GM18498 (cell line): ENCODE measurements at regions not wholly inside any gene's neighbourhood (a gene's known extent, or its start where the extent isn't known, plus 50 kb on each side); places are given as distances from the start of the nearest gene placed in this dataset.

Experiments
- ATAC-seq: cut with Tn5 transposase; IDR thresholded peaks from one replicate; pipeline ENCODE4 v1.9.1; 2021; ENCODE audit warnings: mild to moderate bottlenecking, moderate library complexity; ENCODE audit not compliant: unreplicated experiment

DNA sequence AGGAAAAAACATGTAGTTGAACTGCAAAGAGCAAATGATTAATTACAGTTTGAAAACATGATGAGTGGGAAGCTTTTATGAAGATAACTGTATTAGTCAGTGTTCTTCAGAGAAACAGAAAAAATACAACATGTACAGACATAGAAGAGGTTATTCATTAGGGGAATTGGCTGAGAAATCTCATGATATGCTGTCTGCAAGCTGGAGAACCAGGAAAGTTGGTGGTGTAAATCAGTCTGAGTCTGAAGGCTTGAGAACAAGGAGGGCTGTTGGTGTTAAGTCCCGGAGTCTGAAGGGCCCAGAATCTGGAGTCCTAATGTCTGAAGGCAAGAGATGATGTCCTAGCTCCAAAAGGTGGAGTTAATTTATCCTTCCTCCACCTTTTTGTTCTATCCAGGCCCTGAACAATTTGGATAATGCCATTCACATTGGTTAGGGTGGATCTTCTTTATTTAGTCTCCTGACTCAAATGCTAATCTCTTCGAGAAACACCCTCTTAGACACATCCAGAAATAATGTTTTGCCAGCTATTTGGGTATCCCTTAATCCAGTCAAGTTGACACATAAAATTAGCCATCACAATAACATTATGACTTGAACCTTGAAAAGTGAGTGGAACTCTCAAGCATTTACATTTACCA lies 672.9 kb upstream of the PTBP2 start:
- no peak for ATAC-seq

DNA sequence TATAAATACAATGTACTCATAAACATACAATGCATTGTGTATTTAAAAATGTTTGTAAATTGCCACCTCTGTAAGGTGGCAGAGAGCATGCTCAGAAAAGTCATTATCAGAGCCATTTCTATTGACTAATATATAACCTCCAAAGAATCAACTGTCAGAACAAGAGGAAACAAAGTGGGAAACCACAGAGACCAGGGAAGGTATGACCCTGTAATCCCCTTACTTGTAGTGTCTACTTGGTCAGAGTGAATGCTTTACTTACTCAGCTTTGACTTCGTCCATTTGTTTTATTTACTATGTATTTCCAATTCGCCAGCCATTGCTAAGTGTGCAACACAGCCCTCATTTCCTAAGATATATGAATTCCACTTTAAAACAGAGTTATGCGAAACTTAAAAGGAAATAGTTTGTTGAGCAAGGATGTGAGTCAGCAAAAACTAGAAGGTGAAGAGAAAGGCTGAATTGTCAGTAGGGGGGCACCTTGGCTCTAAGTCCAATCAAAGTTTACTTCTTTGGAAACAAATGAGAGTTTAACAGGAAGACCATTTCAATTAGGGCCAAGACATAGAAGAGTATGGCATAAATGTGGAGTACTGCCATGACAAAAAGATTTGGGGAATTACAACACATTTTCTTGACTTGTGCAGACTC lies 671.7 kb upstream of the PTBP2 start:
- no peak for ATAC-seq

DNA sequence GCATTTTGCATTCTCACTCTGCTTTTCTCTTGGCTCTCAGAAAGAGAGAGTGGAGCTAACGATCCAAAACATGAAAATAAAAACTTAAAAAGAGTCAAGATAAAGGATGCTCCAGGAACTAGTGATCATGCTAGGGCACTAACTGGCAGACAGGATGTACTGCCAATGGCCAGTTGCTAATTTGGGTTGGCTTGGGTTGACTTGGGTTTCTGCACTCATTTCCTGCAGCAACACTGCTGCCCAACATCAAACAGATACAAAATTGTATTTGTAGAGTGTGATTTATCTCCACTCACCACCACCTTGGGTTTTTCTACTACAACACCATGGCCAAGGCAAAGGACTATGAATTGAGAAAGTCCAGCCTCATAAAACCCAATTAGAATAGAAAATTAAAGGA lies 662.3 kb upstream of the PTBP2 start:
- ATAC-seq = no peak

DNA sequence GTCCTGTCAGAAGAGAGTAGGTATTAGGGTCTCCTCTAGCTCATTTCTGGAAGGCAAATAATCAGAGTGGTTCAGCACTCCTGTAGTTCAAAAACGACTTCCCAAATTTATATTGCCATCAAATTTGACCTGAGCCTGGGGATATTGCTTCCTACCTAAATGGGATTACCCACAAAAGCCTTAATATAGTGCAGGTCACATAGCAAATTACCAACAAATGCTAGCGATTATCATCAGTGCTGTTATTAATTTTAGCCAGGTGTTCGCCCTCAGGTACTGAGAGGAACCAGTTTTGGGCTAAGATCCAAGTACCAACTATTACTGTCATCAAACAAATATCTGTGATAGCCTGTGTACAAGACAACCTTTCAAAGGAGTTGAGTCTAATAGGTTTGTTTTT lies 661.8 kb upstream of the PTBP2 start:
- no peak for ATAC-seq

DNA sequence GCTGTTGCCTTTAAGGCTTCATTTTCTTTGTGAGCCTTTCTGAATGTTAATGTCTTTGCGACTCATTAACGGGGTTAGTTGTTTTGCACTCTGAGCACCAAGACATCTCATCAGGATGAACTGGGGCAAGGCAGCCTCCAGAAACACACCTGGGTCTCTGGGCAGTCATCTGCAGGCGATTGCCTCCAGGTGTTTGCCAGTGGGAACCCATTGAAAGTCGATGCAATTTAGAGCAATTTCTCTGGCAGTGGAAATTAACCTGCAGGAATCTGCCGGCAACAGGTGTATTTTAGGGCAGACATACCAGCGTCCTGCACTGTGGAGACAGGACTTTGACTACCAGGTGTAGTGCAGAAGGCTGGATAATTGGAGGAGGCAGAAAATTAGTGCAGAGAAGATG lies 661.0 kb upstream of the PTBP2 start:
- no peak for ATAC-seq

DNA sequence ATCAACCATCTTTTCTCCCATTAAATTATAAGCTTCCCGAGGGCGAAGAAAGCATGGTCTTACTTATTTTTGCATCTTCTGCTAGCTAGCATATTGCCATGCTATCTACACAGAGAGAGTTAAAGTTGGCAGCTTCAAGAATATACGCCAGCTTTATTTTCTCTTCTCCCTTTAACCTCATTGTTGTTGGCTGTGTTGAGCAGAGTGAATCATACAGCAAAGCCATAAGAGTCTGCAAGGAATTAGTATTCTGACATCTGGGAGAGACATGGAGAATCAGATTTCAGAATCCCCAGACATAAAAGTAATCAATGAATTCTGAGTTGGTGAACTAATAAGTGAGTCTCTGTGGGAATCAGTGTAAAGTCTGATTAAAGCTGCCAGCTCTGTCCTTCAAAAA lies 649.6 kb upstream of the PTBP2 start:
- ATAC-seq = no peak

DNA sequence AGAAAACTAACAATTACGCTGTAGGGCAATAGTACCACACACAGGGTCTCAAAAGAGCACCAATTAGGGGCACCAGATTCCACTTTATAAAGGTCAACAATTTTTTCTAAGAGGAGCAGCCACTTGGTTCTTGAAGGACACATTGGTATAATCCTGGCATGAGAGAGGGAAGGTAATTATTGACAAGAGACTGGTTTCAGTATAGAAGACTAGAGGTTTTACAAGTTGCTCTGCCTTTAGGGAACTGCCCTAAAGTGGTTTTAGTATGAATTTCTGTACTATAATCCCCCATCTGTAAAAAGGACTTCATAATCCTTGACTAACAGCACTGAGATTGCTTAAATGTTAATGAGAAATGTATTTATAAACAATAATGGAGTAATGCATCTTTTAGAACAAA lies 648.5 kb upstream of the PTBP2 start:
- no peak for ATAC-seq

DNA sequence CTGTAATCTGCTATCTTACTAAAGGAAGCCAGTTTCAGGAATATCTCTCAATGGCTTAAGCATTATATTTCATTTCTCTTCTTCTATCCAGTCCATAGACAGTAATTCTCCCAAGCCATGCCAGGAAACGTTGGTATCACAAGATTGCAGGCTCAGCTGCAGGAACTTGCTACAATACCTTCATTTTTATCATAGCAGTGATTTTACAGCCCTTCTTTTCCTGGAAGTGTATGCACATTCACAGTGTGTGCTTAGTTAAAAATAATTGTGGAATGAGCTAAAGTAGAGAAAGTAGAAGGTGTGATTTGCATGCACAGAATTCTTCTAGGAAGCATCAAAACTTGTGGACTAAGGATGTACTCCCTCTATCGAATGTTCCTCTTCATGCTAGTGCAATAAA lies 647.2 kb upstream of the PTBP2 start:
- no peak for ATAC-seq

DNA sequence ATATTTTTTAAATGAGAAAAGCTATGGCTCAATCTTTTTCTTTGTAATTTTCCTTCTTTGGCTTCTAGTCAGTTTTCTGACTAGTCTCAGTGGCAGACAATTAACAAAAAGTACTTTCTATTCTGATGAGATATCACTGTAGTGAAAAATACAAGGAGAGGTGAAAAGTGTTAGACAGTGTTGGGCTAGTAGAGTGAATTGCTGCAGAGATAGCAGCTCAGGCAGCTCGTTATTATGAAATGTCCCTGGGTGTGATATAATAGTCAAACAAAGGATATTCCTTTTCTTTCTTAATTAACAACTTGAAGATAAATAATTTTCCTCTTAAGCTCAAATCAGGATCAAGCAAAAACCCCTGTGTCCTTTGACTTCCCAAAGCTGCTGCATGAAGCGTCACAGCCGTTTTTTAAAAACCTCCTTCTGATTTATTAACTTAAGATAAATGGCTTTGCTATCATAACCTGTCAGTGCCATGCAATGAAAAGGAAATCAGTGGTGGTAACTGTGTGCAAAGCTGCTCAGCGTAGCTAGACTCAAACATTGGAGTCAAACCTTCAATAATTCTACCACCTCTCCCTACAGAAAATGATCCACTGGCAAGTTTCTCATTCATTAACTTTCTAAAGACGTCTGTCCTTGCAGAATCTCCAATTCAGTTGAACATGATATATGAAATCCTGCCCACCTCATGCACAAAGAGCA lies 646.6 kb upstream of the PTBP2 start:
- no peak for ATAC-seq

DNA sequence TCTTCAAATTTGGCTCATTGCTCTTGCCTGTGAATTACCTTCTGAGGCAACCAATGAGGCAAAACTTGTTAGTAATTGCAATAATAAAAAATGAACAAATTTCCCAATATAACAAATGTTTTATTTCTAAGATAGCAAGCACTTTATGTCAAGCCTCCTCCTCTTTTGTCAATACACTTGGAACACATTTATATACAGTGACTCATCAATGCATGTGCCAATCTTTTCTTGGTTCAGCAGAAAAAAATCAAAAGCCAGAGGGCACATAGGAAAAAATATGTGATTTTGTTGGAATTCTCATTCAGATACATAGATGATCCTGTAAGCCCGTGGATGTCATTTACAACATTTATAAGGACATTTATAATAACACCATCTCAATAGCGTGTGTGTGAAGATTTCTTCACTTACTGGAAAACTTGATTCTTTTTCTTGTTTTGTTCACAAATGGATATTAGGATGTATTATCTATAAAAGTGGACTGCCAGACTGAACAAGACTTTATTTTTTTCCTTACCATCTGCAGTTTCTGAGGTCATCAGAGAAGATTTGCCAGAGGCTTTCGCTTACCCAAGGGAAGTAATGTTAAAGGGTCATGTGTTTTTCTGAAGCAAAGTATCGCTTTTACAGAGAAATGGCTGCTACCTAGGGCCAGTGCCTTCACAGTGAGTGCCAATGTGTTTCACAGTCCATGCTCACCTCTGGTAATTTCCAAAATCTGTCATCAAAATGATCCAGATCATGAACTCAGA lies 645.7 kb upstream of the PTBP2 start:
- ATAC-seq = no peak

DNA sequence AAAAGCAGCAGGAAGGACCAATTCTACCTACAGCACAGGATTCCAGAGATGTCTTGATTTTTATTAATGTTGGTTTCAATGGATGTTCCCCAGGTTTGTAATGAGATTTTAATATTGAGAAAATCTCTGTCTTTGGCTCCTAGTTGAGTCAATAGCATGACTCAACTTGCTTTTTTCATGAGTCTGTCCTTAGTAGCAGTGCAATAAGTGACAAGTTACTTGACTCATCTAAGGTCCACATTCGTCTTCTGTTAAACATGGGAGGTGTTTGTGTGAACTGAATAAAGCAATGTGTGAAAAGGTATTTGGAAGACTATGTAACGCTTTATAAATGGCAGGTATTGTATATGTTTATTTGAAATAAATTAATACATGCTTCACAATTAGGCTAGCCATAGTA lies 645.0 kb upstream of the PTBP2 start:
- ATAC-seq = no peak

DNA sequence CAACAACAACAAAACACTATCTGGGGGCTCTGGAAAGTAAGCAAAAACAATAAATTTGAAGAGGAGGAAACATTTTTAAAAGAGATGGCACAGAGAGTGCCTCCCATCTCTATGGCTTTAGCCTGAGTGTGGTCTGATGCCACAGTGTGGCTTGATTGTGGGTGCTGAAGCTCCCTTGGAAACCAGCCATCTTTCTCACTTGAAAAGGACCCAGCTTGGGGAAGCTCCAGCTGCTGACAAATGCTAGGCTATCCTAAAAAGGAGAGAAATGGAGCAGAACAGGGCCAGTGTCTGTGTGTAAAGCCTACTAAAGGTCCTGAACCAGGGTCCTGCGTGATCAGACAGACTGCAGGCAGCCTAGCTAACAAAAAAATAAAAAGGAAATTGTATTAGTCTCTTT lies 642.0 kb upstream of the PTBP2 start:
- no peak for ATAC-seq

DNA sequence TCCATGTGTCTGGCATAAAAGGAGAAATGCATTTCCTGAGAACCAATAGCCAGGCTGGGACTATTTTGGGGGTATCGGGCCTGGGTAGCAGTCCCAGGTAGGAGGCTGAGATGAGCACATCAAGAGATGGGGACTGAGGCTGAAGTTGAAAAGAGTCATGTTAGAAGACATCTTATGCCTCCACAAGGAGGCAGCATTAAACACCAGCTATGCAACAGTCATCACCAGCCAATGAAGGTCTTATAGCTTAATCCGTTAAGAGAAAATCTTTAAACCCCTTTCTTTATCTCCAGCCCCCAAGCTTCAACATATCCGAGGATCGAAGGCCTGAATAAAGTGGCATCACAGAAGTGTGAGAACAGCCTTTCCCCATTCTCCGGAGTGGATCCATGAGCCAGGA lies 640.7 kb upstream of the PTBP2 start:
- no peak for ATAC-seq

DNA sequence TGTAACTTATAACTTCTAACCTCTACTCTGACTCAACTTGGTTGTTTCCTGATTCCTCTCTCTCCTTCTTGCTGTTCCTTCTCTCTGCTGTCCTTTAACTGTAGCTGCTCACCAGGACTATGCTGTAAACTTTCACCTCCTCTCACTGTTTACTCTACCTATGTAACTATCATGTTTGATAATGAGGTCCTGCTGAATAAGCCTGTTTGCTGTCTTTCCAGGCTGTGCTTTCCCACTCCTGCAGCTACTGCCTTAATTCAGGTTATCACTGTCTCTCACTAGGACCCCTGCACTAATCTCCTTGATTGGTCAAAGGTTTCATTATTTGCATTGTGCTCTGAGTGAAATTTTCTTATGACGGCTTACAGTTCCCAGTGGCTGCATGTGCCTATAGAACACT lies 633.9 kb upstream of the PTBP2 start:
- no peak for ATAC-seq

DNA sequence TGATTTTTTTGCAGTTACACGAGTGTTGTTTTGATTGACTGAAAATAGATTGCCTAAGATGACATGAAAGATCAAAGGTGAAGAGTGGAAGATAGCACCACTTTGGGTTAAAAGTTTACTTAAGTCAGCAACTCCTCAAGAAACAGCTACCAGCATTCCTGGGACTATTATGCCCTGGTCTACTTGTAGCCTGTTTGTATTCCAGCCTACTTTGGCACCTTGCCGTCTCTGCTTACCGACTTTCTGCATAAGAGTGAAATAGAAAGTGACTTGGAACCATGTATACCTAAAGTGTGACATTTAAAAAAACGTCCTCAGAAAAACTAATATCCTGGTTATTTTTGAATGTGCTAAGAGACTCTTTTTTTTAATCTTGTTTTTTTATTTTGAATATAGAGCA lies 631.5 kb upstream of the PTBP2 start:
- no peak for ATAC-seq

DNA sequence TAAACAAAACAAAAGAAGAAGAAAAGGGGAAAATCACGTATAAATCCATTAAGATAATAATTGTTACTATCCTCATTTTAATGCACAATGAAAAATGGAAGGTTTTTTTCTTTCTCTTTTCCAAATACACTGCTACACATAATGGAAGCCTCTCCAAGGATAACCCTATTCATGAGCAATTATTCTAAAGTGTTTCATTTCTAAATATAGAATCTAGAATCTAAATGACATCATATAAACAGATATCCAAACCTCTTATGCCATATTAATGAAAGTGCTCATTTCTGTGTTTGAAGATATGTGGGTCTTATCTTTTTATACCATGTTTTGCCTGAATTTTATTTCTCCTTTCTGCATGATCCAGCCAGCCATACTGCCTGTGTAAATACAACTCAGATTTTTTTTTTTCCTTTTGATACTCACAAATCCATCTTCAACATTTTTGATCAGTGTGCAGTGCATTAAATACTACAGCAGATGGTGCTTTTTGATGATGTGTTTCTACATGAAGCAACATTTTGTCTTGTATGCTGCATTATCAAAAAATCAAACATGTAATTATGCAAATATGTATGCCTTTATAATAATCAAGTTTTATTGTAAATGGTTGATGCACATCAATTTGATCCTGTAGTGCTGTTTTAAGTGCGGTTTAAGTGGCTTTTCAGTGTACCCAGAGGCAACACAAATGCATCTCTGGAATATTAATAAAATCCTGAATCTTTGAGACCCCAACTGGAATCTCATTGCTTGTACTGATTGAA lies 625.6 kb upstream of the PTBP2 start:
- ATAC-seq = no peak

DNA sequence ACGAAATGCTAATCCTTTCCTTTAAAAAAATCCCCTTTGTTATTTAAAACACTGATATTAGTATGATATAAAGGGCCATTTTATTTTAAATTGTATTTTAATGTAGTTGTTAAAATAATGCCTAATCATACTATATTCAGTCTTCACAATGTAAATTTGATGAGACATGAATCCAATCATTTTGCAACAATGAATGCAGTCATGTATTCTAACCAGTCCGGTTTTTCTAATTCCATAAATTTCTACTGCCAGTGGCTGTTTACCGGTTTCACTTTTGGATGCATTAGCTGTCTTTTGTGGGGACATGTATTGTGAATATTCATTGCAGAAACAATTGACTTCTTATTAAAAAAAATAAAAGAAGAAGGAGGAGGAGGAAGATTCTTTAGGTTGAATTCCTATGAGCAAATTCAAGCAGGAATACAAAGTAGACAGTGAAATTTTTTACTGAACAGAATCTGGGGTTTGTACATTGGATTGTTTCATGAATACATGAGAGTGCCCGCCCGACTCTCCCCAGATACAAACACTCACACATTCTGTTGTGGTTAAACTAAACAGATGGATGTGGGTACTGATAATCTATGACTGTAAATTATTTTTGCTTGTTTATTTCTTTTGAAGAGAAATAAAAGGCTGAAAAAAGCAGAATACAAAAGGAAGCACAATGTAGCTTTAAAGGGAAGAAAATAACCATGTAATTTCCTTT lies 624.8 kb upstream of the PTBP2 start:
- no peak for ATAC-seq

DNA sequence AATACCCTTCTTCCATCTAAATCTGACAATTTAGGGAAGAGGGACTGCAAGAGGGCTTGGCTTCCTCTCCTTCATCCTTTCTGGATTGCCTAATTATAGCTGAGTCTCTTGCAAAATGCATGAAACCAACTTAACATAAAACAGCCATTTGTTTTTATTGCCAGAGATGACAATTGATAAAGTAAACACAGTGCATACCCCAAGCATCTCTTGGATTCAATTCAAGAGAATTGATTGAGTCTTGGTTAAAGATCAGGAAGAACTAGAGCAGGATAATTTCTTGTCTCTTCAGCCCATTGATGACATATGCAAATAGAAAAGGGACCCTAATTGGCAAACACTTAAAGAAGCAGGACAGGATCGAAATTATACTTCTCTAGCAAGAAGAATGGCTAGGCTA lies 617.1 kb upstream of the PTBP2 start:
- ATAC-seq = no peak

DNA sequence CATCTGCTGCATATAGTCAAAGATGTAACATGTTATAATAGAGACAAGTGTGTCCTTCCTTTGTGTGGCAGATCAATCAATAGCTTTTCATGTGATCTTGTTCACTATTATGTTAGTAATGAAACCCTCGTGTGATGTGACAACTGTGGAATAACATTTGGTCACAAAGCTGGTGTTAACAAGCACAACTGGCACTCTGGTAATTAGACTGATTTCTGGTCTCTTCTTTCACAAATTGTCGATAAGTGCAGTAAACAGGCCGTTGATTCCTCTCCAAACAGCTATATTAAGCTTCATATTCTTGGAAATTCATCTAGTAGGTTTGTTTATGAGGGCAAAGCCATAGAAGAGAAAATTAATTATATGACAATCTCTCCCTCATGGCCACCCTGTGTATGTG lies 616.7 kb upstream of the PTBP2 start:
- no peak for ATAC-seq

DNA sequence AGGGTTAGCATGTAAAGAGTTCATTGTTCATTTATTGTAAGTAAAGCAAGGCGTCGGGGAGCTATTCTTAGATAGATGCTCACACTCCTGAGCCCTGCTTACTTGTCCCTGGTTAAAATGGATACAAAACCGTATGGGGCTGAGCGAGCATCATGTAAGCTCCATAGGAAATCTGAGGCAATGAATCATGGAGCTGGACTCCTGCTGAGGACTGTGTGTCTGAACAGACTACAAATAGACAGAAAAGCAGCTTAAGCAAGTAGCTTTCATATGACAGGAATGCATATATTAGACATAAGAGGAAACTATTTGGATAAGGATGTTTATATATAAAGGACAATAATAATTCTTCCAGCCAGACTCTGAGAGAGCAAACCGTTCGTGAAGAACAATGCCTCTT lies 604.9 kb upstream of the PTBP2 start:
- ATAC-seq = no peak
